OCI-LY7 (cell line): ENCODE measurements at regions not wholly inside any gene's neighbourhood (a gene's known extent, or its start where the extent isn't known, plus 50 kb on each side); places are given as distances from the start of the nearest gene placed in this dataset.

Experiments
- BruUV-seq: library from RNA; stranded (reverse); fragments of 400-500 nt; replicated peaks from 2 replicates; lab custom pipeline; 2021; lab: Mats Ljungman, UMichigan
- CTCF ChIA-PET: fragments of 300-600 bp; sonication (Branson Sonifier 250); formaldehyde crosslinking; loops from one replicate; lab custom pipeline; 2022; ENCODE audit warnings: antibody characterized with exemption; ENCODE audit not compliant: unreplicated experiment; lab: Charles Lee
- POLR2A ChIA-PET: fragments of 300-600 bp; sonication (Branson Sonifier 250); formaldehyde crosslinking; loops from one replicate; lab custom pipeline; 2022; ENCODE audit warnings: antibody characterized with exemption; lab: Charles Lee
- DNase-seq: peaks from one replicate; pipeline ENCODE4 v3.0.0-alpha.2; 2015; ENCODE audit warnings: low spot score
- H2AFZ ChIP-seq: fragments of 200-600 bp; sonication (generic), shearing (Covaris generic); 2 replicates; pipeline ENCODE4 v1.6.1; 2014; ENCODE audit warnings: mild to moderate bottlenecking, antibody characterized with exemption, low read length, moderate library complexity
- H3K27ac ChIP-seq: fragments of 200-600 bp; sonication (generic); 2 replicates; pipeline ENCODE4 v1.5.1; 2014; ENCODE audit warnings: mixed run types, low read depth, mild to moderate bottlenecking, moderate library complexity, low read length, inconsistent platforms; ENCODE audit not compliant: poor library complexity, severe bottlenecking
- H3K36me3 ChIP-seq: fragments of 200-600 bp; sonication (generic); 2 replicates; pipeline ENCODE4 v1.6.1; 2014; ENCODE audit warnings: mild to moderate bottlenecking, antibody characterized with exemption, low read length, moderate library complexity, mixed read lengths; ENCODE audit not compliant: insufficient read depth
- H3K4me1 ChIP-seq: fragments of 200-600 bp; sonication (generic); 2 replicates; pipeline ENCODE4 v1.5.1; 2014; ENCODE audit warnings: mild to moderate bottlenecking, low read length; ENCODE audit not compliant: insufficient read depth, poor library complexity, severe bottlenecking
- H3K4me2 ChIP-seq: fragments of 200-600 bp; sonication (generic); 2 replicates; pipeline ENCODE4 v1.6.1; 2014; ENCODE audit warnings: mild to moderate bottlenecking, low read length
- H3K4me3 ChIP-seq: fragments of 200-600 bp; sonication (generic); 2 replicates; pipeline ENCODE4 v1.5.1; 2014; ENCODE audit warnings: mild to moderate bottlenecking, low read depth, low read length; ENCODE audit not compliant: poor library complexity, severe bottlenecking
- H3K79me2 ChIP-seq: fragments of 200-600 bp; sonication (generic); 2 replicates; pipeline ENCODE4 v1.6.1; 2016; ENCODE audit warnings: low read depth, mild to moderate bottlenecking, low read length, moderate library complexity, mixed read lengths; ENCODE audit not compliant: insufficient read depth
- H3K9me2 ChIP-seq: fragments of 200-600 bp; sonication (generic); 2 replicates; pipeline ENCODE4 v1.6.1; 2016; ENCODE audit warnings: mild to moderate bottlenecking, low read length, mixed read lengths; ENCODE audit not compliant: insufficient read depth
- H3K9me3 ChIP-seq: fragments of 200-600 bp; sonication (generic); 2 replicates; pipeline ENCODE4 v1.6.1; 2014; ENCODE audit warnings: mild to moderate bottlenecking, mixed run types, low read length, mixed read lengths
- H4K20me1 ChIP-seq: fragments of 200-600 bp; sonication (generic); 2 replicates; pipeline ENCODE4 v1.6.1; 2014; ENCODE audit warnings: mild to moderate bottlenecking, antibody characterized with exemption, low read length, moderate library complexity, mixed read lengths; ENCODE audit not compliant: insufficient read depth
- EZH2phosphoT487 ChIP-seq: fragments of 200-600 bp; sonication (generic); IDR thresholded peaks from 2 replicates; pipeline ENCODE4 v1.6.1; 2018; ENCODE audit warnings: low read depth, borderline replicate concordance, mild to moderate bottlenecking, mixed run types, antibody characterized with exemption, low read length, moderate library complexity, mixed read lengths
- intact Hi-C: fragments of 100-400 bp; cut with micrococcal nuclease; formaldehyde crosslinking; loops from one replicate; pipeline ENCODE4 v1.10.0; 2022; ENCODE audit not compliant: unreplicated experiment
- TF ChIP-seq, protein P1 (sequence below): fragments of 200-600 bp; sonication (generic); conservative IDR thresholded peaks from 2 replicates; pipeline ENCODE4 v1.5.1; 2014; ENCODE audit warnings: mild to moderate bottlenecking, antibody characterized with exemption, low read length, moderate library complexity, mixed read lengths

DNA sequence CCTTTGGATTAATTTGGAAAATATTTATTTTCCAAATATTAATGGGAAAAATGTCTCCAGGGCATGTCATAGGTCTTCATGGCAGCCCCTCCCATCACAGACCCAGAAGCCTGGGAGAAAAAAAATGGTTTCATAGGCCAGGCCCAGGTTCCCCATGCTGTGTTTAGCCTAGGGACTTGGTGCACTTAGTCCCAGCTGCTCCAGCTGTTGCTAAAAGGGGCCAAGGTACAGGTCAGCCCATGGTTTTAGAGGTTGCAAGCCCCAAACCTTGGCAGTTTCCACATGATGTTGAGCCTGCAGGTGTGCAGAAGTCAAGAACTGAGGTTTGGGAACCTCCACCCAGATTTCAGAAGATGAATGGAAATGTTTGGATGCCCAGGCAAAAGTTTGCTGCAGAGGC is 309.6 kb downstream of the SOCS6 start:
- no TSS peak for BruUV-seq
- H3K27ac ChIP-seq = no peak overlapping the region
- no peaks in the 10 kb centered on the region for H3K9me3 ChIP-seq
- POLR2A ChIA-PET = no interaction called here
- TF ChIP-seq EZH2phosphoT487 = no peak
- TF ChIP-seq, protein P1, sequence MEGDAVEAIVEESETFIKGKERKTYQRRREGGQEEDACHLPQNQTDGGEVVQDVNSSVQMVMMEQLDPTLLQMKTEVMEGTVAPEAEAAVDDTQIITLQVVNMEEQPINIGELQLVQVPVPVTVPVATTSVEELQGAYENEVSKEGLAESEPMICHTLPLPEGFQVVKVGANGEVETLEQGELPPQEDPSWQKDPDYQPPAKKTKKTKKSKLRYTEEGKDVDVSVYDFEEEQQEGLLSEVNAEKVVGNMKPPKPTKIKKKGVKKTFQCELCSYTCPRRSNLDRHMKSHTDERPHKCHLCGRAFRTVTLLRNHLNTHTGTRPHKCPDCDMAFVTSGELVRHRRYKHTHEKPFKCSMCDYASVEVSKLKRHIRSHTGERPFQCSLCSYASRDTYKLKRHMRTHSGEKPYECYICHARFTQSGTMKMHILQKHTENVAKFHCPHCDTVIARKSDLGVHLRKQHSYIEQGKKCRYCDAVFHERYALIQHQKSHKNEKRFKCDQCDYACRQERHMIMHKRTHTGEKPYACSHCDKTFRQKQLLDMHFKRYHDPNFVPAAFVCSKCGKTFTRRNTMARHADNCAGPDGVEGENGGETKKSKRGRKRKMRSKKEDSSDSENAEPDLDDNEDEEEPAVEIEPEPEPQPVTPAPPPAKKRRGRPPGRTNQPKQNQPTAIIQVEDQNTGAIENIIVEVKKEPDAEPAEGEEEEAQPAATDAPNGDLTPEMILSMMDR = no peak
- intact Hi-C loops = no loop called here
- H3K36me3 ChIP-seq = no peaks in the 10 kb centered on the region
- H3K9me2 ChIP-seq = no peaks in the 10 kb centered on the region
- CTCF ChIA-PET = no interaction called here
- H3K4me2 ChIP-seq = no peak overlapping the region
- no peaks in the 10 kb centered on the region for H3K4me1 ChIP-seq
- H3K4me3 ChIP-seq = no peak overlapping the region
- H2AFZ ChIP-seq = no peak overlapping the region
- DNase-seq = no peak
- no peaks in the 10 kb centered on the region for H4K20me1 ChIP-seq
- H3K79me2 ChIP-seq = no peaks in the 10 kb centered on the region

DNA sequence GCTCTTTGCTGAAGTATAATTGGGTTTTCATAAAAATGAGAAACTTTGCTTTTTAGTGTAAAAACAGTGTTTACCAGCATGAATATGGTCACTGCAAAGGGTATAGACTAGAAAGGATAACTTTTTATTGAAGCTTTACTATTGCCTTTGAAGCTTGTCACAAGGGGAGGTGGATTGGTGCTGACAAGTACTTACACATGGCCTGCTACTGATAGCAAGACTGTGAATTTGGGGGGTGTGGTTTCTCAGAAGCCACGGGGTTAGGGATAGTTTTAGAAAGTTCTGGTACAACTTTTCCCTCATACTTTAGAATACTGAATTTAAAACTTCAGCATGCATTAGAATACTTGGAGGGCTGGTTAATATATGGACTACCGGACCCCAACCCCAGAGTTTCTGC is 294.1 kb downstream of the SOCS6 start:
- ChIA-PET POLR2A (interaction anchor here (0.6 kb wide), 1 partner anchor 146 kb away, joined by 3 read pairs; no protein-coding TSS in a partner anchor), CTCF (no interaction called here)
- no peaks in the 10 kb centered on the region for H3K79me2 ChIP-seq
- TF ChIP-seq, protein P1 = no peak
- no peak for TF ChIP-seq EZH2phosphoT487
- no peaks in the 10 kb centered on the region for H3K4me1 ChIP-seq
- no peak overlapping the region for H3K27ac ChIP-seq
- H3K9me2 ChIP-seq = no peaks in the 10 kb centered on the region
- DNase-seq = no peak
- H3K9me3 ChIP-seq = no peaks in the 10 kb centered on the region
- no TSS peak for BruUV-seq
- no peak overlapping the region for H3K4me2 ChIP-seq
- intact Hi-C loops = no loop called here
- H2AFZ ChIP-seq = no peak overlapping the region
- no peaks in the 10 kb centered on the region for H4K20me1 ChIP-seq
- H3K36me3 ChIP-seq = no peaks in the 10 kb centered on the region
- H3K4me3 ChIP-seq = no peak overlapping the region

DNA sequence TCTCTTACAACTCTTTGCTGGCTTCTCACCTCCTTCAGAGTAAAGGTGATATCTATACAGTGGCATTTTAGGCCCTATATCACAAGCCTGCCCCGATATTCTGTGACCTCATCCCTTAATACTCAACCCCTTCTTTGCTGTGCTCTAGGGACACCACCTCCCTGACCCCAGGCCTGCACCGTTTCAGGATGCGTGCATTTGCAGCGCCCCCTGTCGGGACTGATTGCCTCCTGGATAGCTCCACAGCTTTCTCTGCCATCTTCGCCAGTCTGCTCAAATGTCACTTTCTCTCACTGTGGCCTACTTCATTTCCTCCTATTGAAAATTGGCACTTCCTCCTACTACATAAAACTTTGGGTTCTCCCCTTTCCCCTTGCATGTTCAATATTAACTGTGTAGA is 289.6 kb downstream of the SOCS6 start:
- H3K79me2 ChIP-seq = no peaks in the 10 kb centered on the region
- CTCF ChIA-PET = no interaction called here
- POLR2A ChIA-PET = no interaction called here
- H3K4me2 ChIP-seq = no peak overlapping the region
- no peaks in the 10 kb centered on the region for H3K9me3 ChIP-seq
- no peaks in the 10 kb centered on the region for H3K36me3 ChIP-seq
- BruUV-seq = no TSS peak
- no peaks in the 10 kb centered on the region for H3K4me1 ChIP-seq
- H3K9me2 ChIP-seq = no peaks in the 10 kb centered on the region
- intact Hi-C loops = no loop called here
- no peak for DNase-seq
- H2AFZ ChIP-seq = no peak overlapping the region
- no peaks in the 10 kb centered on the region for H4K20me1 ChIP-seq
- no peak for TF ChIP-seq EZH2phosphoT487
- TF ChIP-seq, protein P1 = no peak
- no peak overlapping the region for H3K27ac ChIP-seq
- H3K4me3 ChIP-seq = no peak overlapping the region
